ENCODE measurements at regions not wholly inside any gene's neighbourhood (a gene's known extent, or its start where the extent isn't known, plus 50 kb on each side); places are given as distances from the start of the nearest gene placed in this dataset.

DNA sequence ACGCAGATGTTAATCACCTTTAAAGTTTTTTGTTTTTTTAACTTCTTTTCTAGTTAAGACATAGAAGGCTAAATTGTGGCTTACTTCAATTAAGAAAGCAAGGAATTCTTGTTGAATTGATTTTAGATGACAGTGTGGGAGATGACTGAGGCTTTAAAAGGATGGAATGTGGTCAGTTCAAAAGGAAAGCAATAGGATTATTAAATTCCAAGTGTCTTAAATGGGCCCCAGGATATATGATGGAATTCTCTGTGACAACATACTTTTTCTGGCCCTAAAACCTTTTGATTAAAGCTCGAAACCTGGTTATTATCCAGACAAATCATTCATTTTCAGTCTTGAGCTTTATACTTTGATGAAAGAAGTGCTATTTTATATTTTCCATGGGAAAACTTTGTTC, 179.0 kb upstream of the TMEFF2 start:
- DNase-seq: no peak

DNA sequence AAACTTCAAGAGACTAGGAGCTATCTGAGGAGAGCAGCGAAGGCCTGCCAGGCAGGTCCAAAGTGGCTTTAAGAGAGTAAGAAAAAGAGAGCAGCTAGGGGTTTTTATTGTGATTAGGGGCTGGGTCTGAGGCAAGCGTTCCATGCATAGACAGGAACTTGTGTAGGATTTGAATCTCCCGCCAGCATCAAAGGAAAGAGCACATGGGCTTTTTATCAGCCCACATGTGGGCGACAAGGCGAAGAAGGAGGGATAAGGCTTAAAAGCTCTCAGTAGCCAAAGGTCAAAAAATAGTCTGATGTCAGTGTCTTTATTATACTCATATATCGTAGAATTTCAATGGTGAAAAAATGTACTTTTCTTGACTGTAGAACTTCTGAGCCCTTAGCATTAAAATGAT, 178.5 kb upstream of the TMEFF2 start:
- DNase-seq: no peak

DNA sequence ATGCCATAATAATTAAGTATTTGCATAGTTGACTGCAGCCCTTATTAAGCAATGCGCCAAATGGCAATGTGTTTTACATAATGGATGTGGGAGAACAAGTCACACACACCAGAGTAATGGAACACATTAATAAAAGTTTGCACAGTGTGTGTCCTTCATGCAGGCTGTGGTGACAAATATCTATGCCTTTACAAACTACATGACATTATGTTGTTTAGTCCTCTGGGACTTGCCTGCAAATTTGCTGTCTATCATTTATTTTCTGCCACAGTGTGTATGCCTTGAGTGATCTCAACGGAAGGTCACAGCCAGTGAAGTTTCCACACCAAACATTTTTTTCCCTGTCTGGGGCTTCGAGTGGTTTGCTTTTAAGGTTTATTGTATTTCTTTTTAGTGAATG, 175.2 kb upstream of the TMEFF2 start:
- DNase-seq: no peak

DNA sequence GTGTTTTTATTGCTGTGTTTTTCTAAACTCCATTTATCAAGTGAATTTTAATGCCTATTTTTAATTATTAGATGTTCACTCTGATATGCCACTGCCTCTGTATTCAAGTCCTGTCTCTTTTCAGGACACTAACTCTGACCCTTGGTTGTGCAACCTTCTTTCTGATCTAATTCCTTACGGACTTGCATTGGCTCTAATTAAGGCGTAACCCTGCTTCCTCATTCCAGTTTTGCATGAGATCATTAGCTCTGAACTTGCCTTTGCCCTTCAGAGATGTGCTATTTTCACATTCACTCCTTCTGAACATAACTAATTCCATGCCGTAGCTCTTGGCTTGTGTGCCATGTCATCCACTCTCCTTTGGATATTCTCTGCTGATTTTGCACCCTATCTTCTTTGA, 162.5 kb upstream of the TMEFF2 start:
- no peak for DNase-seq

DNA sequence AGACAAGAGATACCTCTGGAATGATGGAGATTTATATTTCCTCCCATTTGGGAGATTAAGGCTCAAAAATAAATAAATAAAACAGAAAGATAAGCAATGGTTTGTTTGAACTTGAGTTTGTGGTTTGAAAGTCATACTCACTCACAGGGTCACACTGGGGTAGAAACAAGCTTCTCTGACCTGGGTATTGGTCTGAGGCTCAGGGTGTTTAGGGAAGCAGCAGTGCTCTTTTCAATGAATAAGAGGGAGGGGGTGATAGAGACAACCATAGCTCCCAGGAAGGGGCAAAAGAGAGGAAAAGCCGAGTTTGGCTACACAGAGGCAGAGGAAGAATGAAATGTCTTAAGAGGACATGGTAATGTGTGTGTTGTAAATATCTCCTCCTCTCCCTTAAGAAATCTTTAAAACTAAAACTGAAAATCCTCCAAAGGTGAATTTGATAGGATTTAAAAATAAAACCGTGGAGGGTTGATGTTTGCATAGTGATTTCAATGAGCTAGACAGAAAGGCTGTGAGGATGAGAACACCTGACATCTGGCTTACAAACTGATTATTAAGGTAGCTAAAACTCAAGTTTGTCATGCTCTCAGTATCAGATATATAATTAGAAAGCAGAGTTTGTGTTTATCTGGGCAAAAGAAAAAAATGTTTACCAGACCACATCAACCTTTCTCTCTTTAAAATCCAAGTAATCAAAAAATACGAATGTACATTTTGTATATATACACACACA, 159.9 kb upstream of the TMEFF2 start:
- no peak for DNase-seq

DNA sequence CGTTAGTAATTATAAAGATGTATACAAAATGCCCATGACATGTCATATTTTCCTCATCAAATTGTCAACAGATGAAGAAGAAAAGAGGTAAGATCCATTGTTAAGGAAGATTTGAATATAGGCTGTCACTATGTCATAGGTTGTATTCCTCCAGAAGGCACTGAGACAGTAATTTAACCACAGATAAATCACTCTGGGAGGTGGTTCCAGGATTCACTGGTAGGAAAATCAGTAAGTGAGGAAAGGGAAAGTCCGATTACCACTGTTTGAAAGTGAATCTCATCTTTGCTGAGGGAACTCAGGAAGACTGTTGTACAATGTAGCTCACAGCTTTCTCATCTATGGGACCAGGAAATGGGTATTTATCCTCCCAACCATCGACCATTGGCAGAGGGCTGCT, 152.8 kb upstream of the TMEFF2 start:
- DNase-seq: no peak

DNA sequence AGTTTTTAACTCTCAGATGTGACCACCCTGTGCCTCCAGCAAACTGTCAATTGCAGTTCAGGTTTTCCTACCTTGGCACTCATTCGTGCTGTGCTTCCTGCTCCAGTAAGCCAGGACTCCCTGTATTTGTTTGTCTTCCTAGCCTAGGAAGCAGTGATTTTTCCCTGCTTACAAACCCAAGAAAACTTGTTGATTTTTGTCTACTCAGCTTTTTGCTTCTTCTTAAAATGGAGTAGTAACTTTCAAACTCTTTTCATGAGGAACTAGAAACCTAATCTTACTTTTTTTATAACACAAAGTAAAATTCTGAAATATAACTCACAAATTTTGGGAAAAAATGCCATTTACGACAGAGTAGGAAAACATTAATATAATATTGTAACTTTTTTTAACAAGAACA, 150.6 kb upstream of the TMEFF2 start:
- DNase-seq: no peak

DNA sequence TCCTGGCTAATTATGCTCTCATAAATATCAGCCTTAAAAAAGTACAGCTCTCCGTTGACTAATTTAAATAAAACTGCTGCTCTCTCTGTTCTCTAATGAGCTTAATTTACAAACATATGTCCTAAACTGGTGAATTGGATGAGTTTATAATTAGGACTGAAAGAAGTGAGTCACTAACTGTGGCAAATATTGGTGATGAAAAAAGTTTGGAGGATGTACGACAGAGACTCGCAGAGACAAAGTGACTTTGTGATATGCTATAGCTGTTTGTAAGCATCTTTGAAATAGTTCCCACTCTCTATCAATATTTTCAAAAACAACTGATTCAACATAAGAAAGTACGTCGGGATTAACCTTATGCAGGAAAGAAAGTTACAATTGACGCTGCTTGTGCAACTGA, 138.9 kb upstream of the TMEFF2 start:
- DNase-seq: no peak

DNA sequence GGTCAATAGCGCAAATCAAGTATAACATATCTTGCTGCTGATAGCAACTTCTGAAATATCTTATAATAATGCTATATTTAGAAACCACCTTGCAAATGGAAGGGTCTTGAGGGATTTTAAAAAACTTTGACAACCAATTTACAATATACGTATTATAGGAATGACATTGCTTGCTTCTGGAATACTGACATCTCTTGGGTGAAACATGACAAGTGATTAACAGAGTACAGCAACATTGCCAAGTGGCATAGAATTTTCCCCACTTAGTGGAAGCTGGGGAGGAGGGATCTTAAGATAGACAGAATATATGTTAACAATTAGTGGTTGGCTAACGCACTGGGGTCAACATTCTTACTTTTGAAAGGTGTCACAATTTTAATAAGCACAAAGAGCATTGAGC, 133.6 kb upstream of the TMEFF2 start:
- DNase-seq: no peak

DNA sequence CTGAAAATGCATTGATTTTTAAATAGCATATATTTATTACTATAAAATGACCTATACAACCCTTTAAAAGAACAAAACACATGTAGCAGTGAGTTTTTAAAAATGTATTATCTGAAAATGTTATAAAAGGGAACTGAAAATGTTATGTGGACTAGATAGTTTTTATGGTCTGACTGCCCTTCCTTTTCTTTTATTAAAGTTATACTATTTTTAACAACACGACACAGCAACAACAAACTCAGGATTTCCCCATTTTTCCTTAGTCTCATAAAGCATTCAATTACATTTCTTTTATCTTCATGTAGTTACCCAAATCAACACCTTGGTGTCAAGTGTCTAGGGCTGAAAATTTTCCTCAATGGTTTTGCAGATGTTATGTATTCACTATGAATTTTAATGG, 132.8 kb upstream of the TMEFF2 start:
- no peak for DNase-seq

DNA sequence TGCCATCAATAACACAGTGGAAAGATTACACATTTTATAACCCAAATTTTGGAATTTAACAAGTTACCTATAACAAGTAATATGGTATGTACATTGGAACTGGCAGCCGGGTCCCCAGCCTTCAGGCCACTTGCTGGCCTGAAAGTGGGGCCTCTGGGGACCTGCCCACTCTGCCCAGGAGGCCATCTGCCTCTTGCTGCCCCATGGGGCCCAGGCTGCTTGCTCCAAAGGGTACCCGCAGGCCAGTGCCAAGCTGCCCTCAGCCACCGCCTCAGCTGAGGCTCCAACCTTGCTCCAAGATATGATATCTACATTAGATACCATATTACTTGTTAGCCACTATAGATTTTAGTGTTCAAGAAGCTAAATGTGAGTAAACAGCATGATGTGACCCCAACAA, 120.8 kb upstream of the TMEFF2 start:
- no peak for DNase-seq

DNA sequence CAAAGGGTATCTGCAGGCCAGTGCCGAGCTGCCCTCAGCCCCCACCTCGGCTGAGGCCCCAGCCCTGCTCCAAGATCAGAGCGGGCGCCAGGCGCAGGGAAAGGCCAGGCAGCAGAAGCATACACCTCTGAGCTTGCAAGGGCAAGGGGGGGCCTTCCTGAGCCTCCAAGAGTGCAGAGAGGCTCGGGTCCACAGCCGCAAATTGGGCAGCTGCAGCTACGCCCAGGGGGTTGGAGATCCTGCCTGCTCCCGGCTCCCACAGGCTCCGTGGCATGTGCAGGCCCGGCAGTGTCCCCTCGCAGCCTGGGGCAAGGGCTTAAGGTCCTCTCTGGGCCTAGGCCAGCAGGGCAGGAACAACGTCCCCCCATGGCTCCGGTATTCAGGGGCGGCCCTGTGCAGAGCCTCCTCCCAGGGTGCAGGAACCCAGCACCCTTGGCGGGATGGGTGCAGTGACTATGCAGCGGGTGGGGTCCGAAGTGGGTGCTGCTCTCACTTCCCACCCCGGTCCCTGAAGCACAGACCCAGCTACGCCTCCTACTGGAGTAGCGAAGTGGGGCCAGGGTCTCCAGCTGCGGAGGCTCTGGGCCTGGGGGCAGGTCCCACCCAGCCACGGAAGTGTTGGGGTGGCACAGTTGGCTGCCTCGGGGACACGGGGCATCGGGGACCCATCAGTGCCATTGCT, 120.2 kb upstream of the TMEFF2 start:
- no peak for DNase-seq

DNA sequence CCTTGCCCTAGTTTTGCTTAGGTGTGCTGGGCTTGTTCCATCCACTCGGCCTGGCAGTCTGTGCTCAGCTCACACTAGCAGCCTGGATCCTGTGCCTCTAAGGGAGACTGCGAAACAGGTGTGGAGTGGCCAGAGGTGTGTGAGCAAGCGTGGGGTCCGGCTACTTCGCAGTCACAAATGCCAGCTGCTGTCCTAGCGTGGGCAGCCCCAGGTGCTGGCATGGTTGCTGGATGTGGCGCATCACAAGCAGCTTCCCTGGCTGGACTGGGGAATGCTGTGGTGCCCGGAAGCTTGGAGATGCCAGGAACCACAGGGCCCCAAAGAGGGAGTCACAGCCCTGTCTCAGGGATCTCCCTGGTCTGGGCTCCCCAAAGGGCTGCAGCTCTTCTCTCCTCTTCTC, 119.0 kb upstream of the TMEFF2 start:
- DNase-seq: no peak

DNA sequence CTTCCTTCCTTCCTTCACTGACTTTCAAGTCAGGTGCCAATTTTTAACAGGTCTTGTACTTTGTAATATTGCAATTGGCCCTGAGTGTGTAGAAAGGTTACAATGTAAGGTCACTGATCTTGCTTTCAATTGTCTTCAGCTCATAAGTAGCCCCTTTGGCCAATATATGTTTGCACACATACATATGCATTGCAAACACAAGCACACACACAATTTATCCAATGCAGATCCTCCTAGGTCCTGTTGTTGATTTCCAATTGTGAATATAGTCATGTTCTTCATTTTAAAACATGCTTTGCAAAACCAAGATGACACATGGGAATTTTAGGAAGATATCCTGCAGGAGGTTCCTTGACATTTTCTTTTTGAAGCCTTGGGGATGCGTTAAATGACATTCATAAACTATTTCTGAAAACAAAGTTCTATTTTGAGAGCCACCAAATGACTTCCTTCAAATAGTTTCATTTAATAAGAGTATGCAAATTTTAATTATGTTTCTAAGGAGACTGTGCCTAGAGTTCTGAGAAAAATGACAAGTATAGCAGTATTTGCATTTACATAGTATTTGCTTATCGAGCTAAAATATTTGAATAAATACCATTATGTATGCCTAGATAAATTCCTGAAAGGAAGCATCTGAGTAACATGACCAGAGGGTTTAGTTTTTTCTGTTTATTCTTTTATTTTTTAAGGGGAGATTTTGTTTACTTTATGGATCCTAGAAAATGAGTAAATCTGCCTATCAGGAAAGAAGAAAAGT, 117.1 kb upstream of the TMEFF2 start:
- DNase-seq: no peak

DNA sequence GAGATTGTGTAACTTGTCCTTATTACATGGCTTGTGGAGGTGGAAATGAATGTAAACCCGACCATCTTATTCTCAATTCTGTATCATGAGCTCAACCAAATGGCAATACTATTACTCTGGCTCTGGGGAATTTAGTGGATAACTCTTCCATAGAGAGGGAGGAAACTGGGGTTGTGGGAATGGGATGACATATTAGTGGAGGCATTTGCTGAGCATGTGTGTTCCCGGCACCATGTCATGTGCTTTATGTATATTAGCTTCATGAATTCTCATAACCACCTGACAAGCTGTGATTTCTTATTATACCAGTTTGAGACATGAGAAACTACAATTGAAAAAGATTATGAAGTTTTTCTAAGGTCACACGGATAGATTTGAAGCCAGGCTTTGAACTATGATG, 112.8 kb upstream of the TMEFF2 start:
- DNase-seq: peak; percentile 60

DNA sequence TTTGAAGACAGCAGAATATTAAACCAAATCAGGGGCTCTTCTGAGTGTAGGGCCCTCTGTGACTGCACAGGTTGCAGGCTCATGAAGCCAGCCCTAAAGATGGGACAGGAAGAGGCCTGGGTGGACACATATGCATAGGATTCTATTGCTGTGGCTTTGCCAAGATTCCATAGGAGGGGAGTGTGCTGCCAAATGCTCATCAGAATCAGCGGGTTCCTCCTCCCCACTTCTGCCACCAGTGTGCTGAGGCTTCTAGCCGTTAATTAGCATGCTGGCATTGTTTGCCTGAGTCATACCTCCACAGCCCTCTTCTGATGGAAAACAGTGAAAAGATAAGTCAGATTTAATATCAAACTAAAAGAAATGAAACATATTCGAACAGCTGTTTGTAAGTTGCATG, 103.9 kb upstream of the TMEFF2 start:
- DNase-seq: peak; percentile 7

DNA sequence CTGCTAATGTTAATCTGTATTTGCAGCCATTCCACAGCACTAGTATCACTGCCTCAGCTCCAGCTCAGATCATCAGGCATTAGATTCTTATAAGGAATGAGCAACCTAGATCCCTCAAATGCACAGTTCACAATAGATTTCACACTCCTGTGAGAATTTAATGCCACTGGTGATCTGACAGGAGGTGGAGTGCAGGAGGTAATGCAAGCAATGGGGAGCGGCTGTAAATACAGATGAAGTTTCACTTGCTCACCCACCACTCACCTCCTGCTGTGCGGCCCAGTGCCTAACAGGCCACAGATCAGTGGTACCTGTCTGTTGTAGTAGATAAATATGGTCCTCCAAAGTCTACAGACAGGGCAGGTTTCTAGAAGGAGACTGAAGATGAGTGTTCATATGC, 97.7 kb upstream of the TMEFF2 start:
- no peak for DNase-seq

DNA sequence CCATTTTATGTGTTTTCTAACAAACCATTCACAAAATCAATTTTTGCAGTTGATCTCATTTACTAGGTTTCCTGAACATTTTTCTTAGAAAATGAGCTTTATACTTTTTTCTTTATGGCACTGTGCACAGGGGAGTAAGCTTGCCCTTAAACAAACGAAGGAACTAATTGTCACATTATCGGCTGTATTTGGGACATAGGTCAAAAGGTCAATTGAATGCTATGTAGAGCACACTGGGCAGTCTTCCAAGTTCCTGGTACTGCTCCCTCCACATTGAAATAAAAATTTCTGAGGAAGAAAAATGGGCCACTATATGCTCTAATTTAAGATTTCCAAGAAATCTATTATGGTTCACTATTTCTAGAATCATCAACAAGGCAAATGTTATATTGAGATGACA, 93.6 kb upstream of the TMEFF2 start:
- DNase-seq: no peak

DNA sequence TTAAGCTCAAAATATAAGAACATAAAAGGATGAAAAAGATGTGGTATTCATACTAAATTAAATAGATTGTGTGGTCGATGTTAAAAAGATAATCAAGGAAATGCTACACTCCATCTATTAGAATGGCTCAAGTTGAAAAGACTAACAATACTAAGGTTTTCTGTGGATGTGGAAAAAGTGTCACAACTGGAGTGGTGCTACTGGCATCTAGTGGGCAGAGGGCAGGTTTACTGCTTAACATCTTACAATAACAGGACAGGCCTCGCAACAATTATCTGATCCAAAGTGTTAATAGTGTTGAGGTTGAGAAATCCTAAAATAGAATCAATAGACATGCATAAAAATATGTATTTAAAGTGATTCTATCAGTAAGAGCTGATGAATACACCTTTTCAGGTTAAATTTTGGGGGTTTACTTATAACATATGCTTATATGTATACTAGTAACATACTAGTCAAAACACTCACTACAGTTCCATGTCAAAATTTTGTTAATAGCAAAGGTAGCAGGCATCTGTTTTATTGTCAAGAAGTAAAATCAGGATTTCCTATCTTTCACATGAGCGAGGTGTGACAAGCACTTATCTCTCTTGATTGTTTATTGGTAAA, 91.5 kb upstream of the TMEFF2 start:
- DNase-seq: peak; percentile 47

DNA sequence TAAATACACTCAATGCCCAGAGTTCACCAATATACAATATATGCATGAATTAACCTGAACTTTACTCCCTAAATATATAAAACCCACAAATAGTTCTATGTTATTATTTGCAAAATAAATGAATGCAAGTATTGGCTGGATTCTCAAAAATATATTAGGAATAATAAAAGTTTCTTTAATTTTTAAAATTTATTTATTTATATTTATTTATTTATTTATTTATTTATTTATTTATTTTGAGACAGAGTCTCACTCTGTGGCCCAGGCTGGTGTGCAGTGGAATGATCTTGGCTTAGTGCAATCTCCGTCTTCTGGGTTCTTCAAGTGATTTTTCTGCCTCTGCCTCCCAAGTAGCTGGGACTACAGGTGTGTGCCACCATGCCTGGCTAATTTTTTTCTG, 88.7 kb upstream of the TMEFF2 start:
- no peak for DNase-seq

DNA sequence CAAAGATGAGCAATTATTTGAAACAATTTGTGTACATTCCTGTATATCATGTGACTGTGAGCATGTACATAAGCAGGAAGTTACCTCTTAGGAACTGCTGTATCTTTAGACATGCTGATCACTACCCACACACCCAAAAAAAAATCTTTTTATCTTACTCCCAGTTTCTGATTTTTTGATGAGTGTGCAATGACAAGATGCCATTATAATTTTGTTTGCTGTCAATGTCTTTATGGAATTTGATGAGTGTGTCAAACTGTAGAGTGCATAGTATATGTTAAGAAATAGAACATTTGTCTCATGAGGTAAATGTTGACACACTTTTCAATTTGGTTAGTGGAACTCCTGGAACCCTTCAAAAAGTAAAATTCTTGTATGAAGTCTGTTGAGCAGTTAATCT, 84.0 kb upstream of the TMEFF2 start:
- no peak for DNase-seq

DNA sequence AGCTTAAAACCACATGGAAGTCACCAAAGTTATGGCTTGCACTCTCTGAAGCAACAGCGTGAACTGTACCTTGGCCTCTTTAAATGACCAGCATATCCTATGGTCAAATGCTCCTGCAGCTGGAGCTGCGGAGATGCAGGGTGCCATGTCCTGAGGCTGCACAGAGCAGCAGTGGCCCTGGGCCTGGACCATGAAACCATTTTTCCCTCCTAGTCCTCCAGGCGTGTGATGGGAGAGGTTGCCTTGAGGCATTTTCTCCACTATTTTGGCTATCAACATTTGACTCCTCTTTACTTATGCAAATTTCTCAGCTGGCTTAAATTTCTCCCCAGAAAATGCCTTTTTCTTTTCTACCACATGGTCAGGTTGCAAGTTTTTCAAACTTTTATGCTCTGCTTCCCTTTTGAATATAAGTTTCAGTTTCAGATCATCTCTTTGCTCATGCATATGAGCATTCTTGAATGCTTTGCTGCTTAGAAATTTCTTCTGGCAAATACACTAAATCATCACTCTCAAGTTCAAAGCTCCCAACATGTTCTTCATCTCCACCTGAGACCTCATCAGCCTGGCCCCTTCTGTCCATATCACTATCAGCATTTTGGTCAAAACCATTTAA, 82.9 kb upstream of the TMEFF2 start:
- DNase-seq: no peak

DNA sequence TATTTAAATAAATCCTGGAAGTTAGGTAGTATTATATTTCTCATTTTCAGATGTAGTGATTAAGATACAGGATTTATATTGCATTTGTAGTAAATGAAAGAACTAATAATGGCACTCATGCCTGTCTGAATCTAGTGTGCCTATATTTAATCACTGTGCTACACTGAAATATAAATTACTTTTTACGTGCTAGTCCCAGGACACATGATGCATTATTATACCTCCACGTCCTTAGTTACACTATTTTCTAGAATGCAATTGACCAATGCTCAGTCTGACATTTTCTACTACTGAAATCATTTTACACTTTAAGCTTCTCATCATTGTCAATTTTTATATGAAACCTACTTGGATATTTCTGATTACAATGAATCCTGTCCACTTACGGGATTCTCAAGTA, 80.9 kb upstream of the TMEFF2 start:
- no peak for DNase-seq
